PC-3 (cell line): ENCODE measurements at regions not wholly inside any gene's neighbourhood (a gene's known extent, or its start where the extent isn't known, plus 50 kb on each side); places are given as distances from the start of the nearest gene placed in this dataset.

ENCODE experiments used
- CTCF ChIP-seq: fragments of 300-600 bp; sonication (generic); conservative IDR thresholded peaks from 2 replicates; pipeline ENCODE4 v1.5.1; 2017; ENCODE audit warnings: antibody characterized with exemption, low read depth, mild to moderate bottlenecking, low read length
- EZH2 ChIP-seq: fragments of 300-600 bp; sonication (generic); IDR thresholded peaks from one replicate; pipeline ENCODE4 v1.6.1; 2017; ENCODE audit warnings: antibody characterized with exemption, mild to moderate bottlenecking, low read length; ENCODE audit not compliant: unreplicated experiment
- EZH2phosphoT487 ChIP-seq: fragments of 300-600 bp; sonication (generic); IDR thresholded peaks from 2 replicates; pipeline ENCODE4 v1.6.1; 2018; ENCODE audit warnings: mild to moderate bottlenecking, antibody characterized with exemption, low read length, borderline replicate concordance

GRCh38 chr6:77089776-77090175 is 373.5 kb downstream of the HTR1B start:
- TF ChIP-seq CTCF (no peak), EZH2 (no peak), EZH2phosphoT487 (no peak)
